HG03571 (cell line): ENCODE measurements at regions not wholly inside any gene's neighbourhood (a gene's known extent, or its start where the extent isn't known, plus 50 kb on each side); places are given as distances from the start of the nearest gene placed in this dataset.
"Not testable (repeated sequence)": the region's sequence is repeated elsewhere in the genome, so short reads cannot be mapped to it uniquely, and the experiment has no call there.

Experiments used
- ATAC-seq: cut with Tn5 transposase; IDR thresholded peaks from one replicate; pipeline ENCODE4 v1.9.1; 2021; ENCODE audit not compliant: unreplicated experiment

GRCh38 chr5:1638658-1639400 lies 115.1 kb upstream of the LPCAT1 start:
- no peak for ATAC-seq

- ATAC-seq, result no peak
These were observed 114.1 kb upstream of the LPCAT1 start for GRCh38 chr5:1637639-1638481.

GRCh38 chr5:1636981-1637638 lies 113.3 kb upstream of the LPCAT1 start:
- ATAC-seq, result no peak

GRCh38 chr5:1636208-1636770 lies 112.5 kb upstream of the LPCAT1 start:
- not testable (repeated sequence) for ATAC-seq

- ATAC-seq, result not testable (repeated sequence)
These were observed 111.7 kb upstream of the LPCAT1 start for GRCh38 chr5:1635477-1635876.

GRCh38 chr5:1634337-1634661 lies 110.5 kb upstream of the LPCAT1 start:
- no peak for ATAC-seq

GRCh38 chr5:1633605-1634336 lies 110.0 kb upstream of the LPCAT1 start:
- peak; percentile 96 for ATAC-seq

- ATAC-seq, result not testable (repeated sequence)
These were observed 107.2 kb upstream of the LPCAT1 start for GRCh38 chr5:1631004-1631403.

GRCh38 chr5:1626397-1626796 lies 102.6 kb upstream of the LPCAT1 start:
- ATAC-seq, result not testable (repeated sequence)

GRCh38 chr5:1619531-1619930 lies 95.8 kb upstream of the LPCAT1 start:
- ATAC-seq, result not testable (repeated sequence)

- ATAC-seq, result not testable (repeated sequence)
These were observed 94.6 kb upstream of the LPCAT1 start for GRCh38 chr5:1618296-1618865.

GRCh38 chr5:1617236-1617755 lies 93.5 kb upstream of the LPCAT1 start:
- not testable (repeated sequence) for ATAC-seq

GRCh38 chr5:1613515-1613914 lies 89.8 kb upstream of the LPCAT1 start:
- ATAC-seq, result not testable (repeated sequence)

GRCh38 chr5:1610526-1610925 lies 86.8 kb upstream of the LPCAT1 start:
- not testable (repeated sequence) for ATAC-seq

- ATAC-seq, result not testable (repeated sequence)
These were observed 85.4 kb upstream of the LPCAT1 start for GRCh38 chr5:1609111-1609510.

- not testable (repeated sequence) for ATAC-seq
These were observed 84.6 kb upstream of the LPCAT1 start for GRCh38 chr5:1608336-1608735.

- ATAC-seq, result not testable (repeated sequence)
These were observed 83.2 kb upstream of the LPCAT1 start for GRCh38 chr5:1606951-1607350.

GRCh38 chr5:1603916-1604315 lies 80.2 kb upstream of the LPCAT1 start:
- not testable (repeated sequence) for ATAC-seq

- not testable (repeated sequence) for ATAC-seq
These were observed 77.8 kb upstream of the LPCAT1 start for GRCh38 chr5:1601565-1601964.
